Ramos (cell line): ENCODE measurements at regions not wholly inside any gene's neighbourhood (a gene's known extent, or its start where the extent isn't known, plus 50 kb on each side); places are given as distances from the start of the nearest gene placed in this dataset.
"Not testable (repeated sequence)": the region's sequence is repeated elsewhere in the genome, so short reads cannot be mapped to it uniquely, and the experiment has no call there.

Experiments used
- in situ Hi-C: fragments of 300-500 bp; cut with MboI; formaldehyde crosslinking; loops from one replicate; pipeline ENCODE4 v1.14.3; 2022; ENCODE audit warnings: low sequenced_read_pairs; ENCODE audit not compliant: unreplicated experiment

DNA sequence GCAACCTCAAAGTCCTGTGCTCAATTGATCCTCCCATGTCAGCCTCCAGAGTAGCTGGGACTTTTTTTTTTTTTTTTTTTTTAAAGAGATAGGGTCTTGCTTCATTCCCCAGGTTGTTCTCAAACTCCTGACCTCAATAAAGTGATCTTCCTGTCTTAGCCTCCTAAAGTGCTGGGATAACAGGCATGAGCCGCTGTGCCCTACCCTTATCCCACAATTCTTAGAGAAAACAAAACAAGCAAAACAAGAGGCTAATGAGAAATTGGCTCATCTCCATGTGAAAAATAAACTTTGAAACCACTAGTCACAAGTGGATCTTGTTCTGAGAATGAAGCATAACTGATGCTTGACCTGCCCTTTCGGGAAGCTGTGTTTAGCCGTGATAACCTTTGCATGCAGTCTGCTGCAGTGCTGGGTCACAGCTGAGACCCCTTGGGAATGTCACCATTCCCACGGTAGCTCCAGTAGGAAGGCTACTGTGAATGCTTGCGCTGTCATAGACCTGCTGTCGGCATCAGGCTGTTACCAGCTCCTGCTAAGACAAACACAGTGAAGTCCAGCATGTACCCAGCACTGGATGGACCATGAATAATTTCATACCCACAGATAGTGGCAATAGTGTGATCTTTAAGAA, 290.7 kb upstream of the KIAA1217 start:
- in situ Hi-C loops, result no loop called here

DNA sequence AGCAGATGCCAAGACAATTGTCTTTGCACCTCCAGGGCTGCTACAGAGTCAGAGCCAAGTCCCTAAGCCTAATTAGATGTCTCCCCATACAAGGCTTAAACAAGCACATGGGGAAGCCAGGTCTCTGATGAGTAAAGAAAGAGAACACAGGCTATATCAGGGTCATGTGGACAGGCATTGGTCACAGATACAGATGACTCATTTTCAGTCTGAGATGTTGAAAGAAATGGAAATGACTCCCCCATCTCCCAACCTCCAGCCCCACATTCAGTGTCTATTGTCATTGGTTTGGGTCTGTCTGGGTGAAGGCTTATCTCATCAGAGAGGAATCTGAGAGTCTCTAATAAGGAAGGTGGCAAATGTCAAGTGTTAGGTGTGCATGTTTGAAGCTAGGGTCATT, 290.1 kb upstream of the KIAA1217 start:
- in situ Hi-C loops, result no loop called here

DNA sequence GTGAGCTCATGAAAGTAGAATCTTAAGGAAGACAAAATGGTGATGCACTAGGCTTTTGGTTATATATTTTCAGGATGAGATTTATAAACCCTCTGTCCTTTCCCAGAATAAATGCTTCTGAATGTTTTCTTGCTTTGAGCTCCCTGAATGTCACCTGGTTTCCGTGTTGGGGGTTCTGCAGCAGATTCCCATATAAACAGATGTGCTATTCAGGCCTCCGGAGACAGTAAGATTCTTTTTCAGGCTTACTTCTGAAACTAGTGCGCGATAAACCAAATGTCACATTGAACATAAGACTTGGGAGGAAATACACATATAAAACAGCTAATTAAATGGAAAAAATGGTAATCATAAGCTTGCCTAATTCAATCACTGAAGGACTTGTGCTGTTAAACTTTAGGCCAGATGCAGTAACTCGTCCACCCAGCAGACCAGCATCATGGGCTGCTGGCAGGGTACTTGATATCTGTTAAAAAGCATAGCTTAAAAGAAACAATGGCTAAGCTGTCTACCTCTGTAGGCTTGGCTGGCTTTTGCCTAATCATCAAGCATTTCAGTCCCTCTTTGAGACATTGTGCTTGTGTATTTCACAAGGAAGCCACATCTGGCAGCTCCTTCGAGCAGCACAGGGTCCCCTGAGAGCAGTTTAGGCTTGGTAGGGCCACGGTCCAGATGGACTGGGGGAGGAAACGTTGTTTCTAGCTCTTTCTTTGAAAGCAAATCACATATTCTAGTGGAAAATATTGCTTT, 281.2 kb upstream of the KIAA1217 start:
- in situ Hi-C loops, result no loop called here

DNA sequence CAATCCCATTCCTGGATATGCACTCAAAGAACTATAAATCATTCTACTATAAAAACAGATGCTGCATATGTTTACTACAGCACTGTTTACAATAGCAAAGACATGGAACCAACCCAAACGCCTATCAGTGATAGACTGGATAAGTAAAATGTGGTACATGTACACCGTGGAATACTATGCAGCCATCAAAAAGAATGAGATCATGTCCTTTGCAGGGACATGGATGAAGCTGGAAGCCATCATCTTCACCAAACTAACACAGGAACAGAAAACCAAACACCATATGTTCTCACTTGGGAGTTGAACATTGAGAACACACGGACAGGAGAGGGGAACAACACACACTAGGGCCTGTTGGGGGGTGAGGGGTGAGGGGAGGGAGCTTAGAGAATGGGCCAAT, 274.9 kb upstream of the KIAA1217 start:
- in situ Hi-C loops, result not testable (repeated sequence)

DNA sequence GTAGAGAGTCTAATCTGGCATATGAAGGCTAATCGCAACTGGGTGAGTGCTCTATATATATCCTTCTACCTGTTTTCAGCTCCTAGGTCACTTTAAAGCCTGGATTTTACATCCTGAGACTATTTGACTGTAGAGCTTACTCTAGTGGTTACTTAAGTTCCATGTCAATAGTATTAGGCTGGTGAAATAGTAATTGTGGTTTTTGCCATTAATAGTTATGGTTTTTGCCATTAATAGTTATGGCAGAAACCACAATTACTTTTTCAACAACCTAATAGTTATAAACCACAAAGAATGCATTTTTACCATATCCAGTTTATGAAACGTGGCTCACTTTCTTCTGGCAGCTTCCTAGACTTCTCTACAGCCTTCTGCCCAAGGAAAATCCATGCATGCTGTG, 263.1 kb upstream of the KIAA1217 start:
- in situ Hi-C loops, result no loop called here

DNA sequence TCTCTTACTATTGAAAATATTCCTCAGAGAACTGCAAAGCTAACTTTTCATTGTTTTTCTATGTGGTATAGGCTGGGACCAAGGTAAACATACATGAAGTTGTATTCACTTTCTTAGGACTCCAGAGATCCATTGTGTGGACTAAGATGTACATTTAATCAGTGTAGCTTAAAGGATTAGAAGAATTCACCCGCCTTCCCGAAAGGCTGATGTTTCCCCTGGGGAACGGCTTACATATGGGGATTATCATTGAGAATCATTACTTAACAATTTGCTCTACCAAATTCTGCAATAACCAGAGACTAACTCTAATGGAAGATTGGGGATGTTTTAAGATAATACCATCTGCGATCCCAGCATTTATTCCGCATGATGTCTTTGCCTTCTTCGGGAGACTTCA, 257.1 kb upstream of the KIAA1217 start:
- in situ Hi-C loops, result no loop called here

DNA sequence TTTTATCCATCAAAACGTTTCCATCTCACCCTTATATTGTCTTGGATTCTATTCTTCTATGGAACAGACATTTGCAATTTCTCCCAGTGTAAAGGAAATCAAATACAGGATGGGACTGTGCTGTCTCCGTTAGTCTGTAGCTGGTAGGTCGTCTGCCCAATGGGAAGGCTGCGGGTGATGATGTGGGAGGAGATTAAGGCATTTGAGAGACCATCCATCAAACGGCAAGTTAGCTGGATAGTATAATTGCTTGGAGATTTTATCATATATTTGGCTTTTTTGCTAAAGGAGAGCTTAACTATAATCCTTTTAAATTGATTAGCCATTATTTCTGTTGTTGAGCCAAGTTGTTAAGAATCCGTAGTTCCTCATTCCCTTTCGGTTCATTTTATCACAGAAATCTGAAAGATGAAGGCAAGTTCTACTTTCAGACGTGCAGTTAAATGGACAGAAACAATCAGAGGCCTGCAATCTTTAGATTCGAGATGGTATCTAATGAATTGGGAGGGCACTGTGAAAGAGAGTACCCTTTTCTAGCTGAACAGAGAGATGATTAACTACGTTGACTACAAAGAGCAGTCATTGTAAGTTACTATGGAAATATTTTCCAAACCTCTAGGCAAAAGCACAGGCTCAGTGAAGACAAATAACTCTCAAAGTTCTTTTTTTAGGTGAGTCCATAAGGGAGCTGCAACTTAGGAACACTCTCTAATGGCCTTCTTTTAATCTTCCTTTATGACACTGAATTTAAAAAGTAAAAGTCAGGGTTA, 253.3 kb upstream of the KIAA1217 start:
- in situ Hi-C loops, result no loop called here

DNA sequence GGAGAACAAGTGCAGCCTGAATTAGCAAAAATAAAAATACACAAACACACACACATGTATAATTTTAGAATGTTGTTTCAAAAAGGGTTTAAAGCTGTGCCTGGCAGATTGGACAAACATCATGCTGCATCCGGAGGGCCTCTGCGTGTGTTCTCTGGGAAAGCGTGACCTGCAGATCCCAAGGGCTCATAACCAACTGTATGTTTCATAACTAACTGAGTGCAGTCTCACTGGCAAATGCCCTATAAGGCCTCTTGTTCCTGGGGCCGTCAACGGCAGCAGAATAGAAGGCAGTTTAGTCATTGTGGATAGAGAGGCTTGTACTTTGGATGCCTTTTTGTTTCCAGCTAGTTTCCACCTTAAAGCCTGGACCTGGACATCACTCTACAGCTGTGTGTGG, 243.8 kb upstream of the KIAA1217 start:
- in situ Hi-C loops, result no loop called here

DNA sequence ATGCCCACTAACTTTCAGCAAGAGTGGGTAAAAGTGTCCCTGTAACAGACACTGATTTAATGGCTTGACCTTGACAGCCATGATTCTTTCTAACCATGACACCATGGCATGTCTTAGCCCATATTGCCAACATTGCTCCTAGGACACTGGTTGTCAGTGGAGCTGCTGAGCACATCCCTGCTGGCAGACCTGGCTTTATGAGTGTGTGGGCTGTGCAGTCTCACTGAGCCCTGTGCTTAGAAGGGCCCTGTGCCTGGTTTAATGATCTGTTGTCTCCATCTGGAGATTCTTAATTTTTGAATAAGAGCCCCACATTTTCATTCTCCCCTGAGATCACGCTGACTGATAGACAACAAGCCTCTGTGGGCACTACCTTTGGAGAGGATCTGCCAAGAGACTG, 243.1 kb upstream of the KIAA1217 start:
- in situ Hi-C loops, result no loop called here

DNA sequence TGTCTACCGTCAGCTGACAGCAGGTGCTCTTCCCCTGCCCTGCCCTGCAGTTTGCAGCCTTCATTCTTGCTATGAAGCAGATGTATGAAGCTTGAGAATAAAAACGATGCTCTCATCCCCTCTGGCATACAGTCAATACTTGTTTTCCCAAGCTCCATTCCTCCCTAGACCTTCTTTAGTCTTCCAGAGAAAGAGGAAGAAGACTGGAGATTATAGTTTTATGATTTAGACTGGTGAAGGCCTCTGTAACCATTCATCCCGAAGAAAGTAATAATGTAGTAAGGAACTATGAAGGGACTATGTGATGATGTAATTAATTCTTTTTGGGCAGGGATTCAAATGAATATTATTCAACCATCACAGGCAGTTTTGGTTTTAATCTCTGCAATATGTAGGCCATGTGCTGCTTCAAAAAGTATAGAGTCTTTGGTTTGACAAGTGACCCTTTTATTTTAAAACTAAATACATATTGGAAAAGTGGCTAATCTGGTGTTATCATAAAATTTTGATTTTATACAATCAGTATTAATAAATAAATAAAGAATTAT, 242.4 kb upstream of the KIAA1217 start:
- in situ Hi-C loops, result no loop called here

DNA sequence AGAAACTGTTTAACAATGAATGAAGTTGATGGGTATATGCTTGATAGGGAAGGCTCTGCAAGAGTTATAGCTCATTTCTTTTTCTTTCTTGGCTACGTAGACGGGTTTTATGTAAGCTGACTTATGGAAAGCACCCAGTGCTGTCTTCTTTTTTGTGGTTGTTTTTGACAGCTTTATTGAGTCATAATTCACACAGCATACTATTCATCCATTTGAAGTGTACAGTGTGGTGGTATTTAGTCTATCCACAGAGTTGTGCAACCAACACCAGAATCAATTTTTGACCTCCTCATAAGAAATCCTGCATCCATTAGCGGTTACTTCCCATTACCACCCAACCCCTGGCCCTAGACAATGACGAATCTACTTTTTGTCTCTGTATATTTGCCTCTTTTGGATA, 240.6 kb upstream of the KIAA1217 start:
- in situ Hi-C loops, result no loop called here

DNA sequence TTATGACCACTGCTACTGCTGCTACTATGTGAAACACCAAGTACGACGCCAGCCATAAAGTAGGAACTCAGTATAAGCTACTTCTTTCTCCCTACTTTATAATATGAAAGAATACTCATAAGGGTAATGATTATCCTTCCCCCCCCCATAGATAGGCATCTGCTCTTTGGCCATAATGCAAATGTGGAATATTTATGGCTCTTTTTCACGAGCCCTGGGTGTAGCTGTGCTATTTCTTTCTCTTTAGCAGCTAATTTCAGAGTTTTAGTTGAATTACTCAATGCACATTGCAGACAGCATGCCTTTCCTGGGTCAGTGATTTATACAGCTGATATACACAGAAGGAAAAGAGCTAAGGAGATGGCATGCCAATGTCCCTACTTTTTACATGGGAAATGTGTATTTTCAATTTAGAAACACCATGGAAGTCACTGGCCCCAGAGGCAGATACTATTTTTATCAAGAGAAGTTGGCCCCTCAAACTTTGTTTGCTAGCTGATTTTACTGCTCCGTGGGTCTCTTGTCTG, 234.1 kb upstream of the KIAA1217 start:
- in situ Hi-C loops, result no loop called here

DNA sequence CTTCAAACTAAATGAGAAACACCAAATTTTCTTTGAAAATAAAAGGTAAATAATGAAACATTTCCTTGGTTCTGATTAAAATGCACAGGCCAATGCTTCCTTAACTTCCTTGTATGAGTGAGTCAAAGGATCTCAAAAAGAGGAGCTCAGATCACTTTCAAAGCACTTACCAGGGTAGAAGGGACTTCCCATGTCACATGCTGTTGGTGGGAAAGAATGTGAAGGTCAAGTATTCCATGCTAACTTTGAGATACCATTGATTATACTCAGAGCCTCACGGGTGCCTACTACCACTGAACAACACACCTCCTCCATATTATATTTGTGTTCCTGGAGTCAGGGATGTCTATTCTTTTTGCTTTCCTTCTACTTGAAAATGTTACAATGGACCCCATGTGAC, 233.5 kb upstream of the KIAA1217 start:
- in situ Hi-C loops, result no loop called here

DNA sequence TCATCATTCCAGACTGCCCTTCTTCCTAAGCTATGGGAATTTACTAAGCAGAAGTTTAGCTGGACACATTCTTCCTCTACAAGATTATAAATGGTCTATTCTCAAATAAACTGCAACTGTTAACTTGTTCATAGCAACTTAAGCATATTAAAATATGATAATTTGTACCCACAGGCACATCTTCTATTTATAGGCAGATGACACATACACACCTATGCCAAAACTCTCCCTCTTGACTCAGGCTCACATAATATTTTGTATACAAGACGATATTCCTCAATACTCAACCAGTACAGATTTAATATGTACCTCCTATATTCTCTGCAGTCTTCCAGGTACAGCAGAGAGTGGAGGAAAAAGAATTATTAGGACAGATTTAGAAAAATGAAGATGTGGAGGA, 232.7 kb upstream of the KIAA1217 start:
- in situ Hi-C loops, result no loop called here

DNA sequence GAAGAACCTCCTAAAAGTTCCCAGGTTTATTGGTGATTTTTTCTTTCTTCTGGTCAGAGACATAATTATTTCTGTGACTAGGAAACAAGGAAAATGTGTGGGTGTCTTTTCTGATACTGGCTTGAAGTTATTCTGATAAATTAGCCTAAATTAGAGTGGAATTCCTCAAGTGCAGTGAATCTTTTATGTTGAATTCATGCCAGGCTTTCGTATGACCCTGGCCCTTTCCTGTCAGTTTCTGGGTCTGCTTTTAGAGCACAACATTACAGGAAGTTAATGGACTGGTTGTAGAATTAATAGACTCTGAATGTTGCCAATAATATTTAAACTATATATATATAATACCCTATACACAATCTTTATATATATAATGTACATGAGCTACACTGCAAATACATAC, 230.6 kb upstream of the KIAA1217 start:
- in situ Hi-C loops, result no loop called here

DNA sequence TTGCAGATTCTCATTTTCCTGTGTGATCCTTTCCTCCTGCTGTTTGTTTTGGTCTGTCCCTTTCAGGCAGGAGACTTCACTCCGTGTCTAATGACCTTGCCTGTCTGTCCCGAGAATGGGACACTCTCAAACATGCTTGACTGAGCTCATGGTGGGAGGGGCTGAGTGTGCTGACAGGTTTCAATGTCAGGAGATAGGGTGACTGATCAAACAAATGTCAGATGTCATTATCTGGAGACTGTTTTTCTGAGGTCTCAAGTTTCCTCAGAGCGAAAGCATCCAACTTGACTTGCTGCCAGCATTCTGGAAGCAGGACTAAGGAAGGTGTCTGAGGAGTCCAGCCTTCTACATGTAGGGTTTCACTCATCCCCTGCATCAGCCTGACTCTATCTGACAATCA, 228.8 kb upstream of the KIAA1217 start:
- in situ Hi-C loops, result no loop called here

DNA sequence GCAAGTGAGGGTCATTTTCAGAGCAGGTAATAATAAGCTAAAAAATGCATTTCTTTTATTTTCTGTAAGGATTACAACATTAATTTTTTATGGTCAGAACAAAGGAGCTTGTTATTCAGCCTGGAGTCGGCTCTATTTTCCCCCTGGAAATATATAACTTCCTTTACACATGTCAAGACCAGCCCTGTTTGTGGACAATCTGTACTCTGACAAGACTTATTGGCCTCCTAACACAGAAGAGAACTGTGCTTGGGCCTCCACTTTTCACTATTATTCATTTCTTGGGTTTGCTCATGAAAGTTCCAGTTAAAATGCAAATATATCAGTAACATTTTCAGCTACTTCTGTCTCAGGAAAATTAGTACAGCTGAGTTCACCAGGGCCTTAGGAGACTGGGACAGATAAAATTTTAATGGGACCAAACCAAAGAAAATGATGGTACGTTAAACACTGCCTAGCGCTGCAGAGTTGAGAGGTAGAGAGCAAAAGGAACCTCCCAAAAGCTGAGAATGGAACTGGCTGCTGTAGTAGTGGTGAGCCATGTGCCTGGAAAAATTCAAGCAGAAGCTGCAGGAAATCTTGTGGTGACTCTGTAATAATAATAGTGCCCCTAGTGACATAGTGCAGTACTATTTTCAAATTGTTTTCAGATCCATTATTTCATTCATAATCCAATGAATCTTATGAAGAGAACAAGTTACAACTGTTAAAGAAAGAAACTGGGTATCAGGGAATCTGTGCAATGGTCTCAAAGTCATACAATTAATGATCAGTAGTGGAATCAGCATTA, 227.2 kb upstream of the KIAA1217 start:
- in situ Hi-C loops, result no loop called here

DNA sequence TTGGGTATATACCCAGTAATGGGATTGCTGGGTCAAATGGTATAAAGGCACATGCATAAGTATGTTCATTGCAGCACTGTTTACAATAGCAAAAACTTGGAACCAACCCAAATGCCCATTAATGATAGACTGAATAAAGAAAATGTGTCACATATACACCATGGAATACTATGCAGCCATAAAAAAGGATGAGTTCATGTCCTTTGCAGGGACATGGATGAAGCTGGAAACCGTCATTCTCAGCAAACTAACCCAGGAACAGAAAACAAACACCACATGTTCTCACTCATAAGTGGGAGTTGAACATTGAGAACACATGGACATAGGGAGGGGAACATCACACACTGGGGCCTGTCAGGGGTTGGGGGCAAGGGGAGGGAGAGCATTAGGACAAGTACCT, 224.5 kb upstream of the KIAA1217 start:
- in situ Hi-C loops, result not testable (repeated sequence)

DNA sequence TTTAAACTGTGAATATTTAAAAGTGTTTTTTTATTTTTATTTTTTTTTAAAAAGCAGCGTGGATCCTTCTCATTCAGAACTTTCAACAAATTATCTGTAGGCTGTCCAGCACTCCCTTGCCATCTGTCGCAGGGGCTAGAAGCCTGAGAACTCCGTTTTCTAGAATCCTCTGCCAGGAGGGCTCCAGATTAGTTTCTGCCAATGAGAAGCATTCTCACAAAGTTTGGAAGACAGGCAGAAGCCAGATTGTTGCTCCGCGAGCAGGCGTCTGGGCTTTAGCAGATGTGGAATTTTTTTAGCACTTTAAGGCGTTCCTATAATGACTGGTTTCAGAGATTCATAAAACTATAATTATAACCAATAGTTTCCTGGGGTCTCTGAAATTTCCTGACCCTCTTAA, 220.9 kb upstream of the KIAA1217 start:
- in situ Hi-C loops, result no loop called here

DNA sequence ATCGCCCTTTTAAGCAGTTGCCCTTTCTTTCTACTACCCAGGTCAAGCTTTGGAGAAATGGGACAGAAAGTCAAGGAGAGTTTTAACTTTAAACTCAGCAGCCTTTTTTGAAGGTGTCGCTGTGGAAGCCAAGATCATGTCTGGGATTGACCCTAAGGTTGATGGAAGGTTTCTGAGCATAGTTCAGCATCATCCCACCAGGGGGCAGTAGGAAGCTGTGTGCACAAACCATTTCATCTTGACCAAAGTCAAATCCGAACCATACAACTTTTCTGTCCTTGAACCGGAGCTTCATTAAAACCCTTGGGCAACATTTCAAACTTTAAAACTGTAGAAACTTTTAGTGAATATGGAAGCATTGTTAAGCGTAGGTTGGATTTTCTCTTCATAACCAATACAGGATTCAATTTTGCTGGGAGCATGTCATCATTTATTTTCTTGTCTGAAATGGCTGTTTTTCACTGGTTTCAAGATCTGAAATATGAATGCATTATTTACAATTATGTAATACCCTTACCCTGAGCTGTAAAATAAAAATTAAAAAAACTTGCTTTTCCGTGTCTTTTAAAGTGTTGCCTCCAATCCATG, 214.4 kb upstream of the KIAA1217 start:
- in situ Hi-C loops, result no loop called here
